Peyer's patch (tissue), 4 donors: ENCODE measurements at regions not wholly inside any gene's neighbourhood (a gene's known extent, or its start where the extent isn't known, plus 50 kb on each side); places are given as distances from the start of the nearest gene placed in this dataset.

ENCODE experiments used
- CTCF ChIP-seq, 6 experiments: fragments of 450-650 bp in 4 of 6; fragments of 200-600 bp in 2 of 6; sonication (generic) in 1 of 6; IDR thresholded peaks; one replicate each; pipeline ENCODE4 v1.5.1; 2017 to 2019; ENCODE audit warnings: antibody characterized with exemption in 6 of 6, mild to moderate bottlenecking in 3 of 6, moderate library complexity in 1 of 6
- POLR2A ChIP-seq, 2 donors: fragments of 450-650 bp; IDR thresholded peaks; one replicate each; pipeline ENCODE4 v1.5.1; 2017; ENCODE audit warnings: antibody characterized with exemption in 2 of 2, mild to moderate bottlenecking in 2 of 2, moderate library complexity in 2 of 2

- TF ChIP-seq CTCF (IDR thresholded peaks at IDR 0.05), result no peak
- TF ChIP-seq POLR2A (IDR thresholded peaks at IDR 0.05), result no peak
Observed at GRCh38 chr12:25733541-25733940, 180.5 kb upstream of the LMNTD1 start.
